HG02938 (cell line): ENCODE measurements at regions not wholly inside any gene's neighbourhood (a gene's known extent, or its start where the extent isn't known, plus 50 kb on each side); places are given as distances from the start of the nearest gene placed in this dataset.
"Not testable (repeated sequence)": the region's sequence is repeated elsewhere in the genome, so short reads cannot be mapped to it uniquely, and the experiment has no call there.

Experiments used
- ATAC-seq: cut with Tn5 transposase; IDR thresholded peaks from one replicate; pipeline ENCODE4 v1.9.1; 2021; ENCODE audit warnings: mild to moderate bottlenecking, moderate library complexity; ENCODE audit not compliant: unreplicated experiment

DNA sequence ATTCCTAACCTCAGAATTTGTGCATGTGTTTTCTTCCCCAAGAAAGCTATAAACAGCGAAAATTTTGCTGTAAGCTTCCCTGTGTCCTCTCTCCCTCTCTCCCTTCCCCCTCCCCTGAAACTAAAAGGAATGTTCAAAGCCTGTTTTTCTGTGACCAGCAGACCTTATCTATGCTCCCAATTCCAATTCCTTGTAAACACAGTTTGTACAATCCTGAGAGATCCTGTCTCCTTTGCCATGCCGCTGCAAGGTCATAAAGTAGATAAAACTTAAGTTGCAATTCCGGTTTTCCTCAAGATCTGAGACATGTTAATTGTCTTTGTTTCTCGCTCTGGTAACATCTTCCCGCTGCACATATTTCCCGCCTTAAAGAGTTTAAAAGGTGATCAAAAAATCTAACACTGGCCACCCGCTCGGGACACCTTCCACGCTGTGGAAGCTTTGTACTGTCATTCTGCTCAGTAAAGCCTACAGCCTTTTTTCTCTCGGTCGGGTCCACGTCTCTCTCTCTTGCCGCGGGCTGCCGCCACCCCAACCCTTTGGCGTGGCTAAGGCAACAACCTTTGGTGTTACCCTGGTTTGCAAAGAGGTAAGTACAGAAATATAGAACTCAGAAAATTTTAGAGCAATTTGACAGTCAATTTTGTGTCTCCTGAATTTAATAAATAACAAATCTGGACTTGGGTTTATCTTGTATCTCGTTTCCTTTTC is 793.9 kb upstream of the GRM7 start:
- not testable (repeated sequence) for ATAC-seq

- no peak for ATAC-seq
These were observed 786.0 kb upstream of the GRM7 start for GRCh38 chr3:6074952-6075351.

GRCh38 chr3:6078436-6078835 is 782.5 kb upstream of the GRM7 start:
- no peak for ATAC-seq

- ATAC-seq = no peak
These were observed 781.9 kb upstream of the GRM7 start for GRCh38 chr3:6079011-6079410.

DNA sequence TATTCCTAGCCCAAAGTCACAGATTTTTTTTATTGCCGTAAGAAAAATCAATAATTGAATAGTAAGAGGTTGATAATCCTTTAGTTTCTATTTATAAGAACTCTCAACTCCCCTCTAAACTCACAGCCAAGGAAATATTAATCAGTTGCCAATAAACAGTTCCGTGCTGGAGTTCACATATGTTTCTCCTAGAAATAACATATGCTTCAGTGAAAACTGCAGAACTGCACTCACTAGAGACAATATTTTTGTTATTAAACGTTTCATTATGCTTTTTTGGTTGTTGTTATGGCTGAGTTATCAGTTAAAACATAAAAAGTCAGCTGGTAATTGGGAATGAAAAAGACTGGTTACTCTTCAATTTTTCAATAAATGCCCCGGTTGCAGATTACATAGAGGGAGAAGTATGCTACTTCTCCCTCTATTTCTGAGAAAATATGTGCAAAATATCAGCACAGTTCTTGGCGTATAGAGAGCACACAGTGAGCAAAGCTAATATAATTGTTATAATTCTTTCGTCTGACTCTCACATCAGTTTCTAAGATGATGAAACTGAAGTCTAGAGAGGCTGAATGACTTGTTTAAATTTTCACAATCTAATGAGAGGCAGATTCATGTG is 781.2 kb upstream of the GRM7 start:
- ATAC-seq = no peak

DNA sequence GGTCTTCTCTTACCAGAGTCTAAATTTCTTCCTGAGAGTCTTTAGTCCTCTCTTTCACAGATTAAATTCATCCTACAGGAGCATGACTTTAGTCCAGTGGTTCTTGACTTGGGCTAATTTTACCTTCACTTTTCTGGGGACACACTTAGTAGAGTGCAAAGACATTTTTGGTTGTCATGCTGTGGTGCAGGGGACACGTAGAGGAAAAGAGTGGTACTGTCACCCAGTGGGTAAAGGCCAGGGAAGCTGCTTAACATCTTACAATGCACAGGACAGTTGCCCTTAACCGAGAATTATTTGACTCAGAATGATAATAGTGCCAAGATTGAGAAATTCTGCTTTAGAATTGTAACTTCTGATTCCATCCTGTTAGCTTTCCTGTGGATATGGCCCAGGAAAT is 772.5 kb upstream of the GRM7 start:
- ATAC-seq = no peak

DNA sequence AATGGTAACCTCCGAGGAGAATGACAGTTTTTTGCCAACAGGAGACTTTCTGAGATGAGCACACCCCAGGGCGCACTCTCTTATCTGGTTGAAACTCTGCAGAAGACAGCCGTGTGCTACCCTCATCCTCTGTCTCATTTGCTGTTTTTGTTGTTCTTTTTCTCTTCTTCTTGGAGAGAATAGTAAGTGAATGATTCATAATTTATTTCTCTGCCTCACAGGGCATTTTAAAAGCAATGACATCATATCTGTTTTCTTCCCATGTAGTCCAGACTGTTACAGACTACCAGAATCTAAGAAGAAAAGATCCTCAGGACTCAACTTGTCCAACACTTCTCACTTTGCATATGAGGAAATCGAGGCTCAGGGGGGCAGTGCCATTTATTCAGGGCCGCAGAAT is 771.1 kb upstream of the GRM7 start:
- ATAC-seq = no peak

GRCh38 chr3:6091262-6091661 is 769.7 kb upstream of the GRM7 start:
- no peak for ATAC-seq

DNA sequence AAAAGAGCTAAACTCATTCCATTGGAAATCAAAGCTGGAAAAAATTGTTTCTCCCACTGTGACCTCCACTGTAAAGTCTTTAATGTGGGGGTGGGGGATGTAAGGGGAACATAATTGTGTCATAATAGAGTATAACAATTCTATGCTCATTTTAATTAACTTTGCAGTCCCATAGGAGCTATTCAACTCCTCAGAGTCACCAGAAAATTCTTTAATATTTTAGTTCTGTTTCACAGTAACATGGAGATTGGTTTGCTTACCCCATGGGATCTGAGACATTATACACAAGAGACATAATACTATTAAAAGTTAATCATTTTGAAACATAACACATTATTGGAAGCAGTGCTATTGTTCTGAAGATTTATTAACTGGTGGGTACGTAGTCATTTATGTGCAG is 765.9 kb upstream of the GRM7 start:
- ATAC-seq = no peak

DNA sequence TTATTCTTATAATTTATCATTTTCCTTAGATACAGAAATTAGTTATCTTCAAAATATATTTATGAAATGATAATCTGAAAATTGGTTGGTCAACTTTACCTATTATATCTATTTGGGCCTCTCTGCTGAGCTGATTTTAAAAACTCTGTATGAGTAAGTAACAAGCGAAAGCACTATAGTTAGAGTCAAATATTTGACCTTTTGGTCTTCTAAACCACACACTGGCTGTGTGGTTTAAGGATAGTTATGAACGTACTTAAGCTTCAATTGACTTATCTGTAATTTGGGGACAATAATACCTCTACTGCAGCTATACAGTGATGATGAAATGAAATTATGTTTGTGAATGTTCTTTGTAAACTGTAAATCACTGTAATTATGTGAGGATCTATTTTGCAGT is 763.9 kb upstream of the GRM7 start:
- no peak for ATAC-seq

GRCh38 chr3:6097556-6097955 is 763.4 kb upstream of the GRM7 start:
- no peak for ATAC-seq

GRCh38 chr3:6098516-6099157 is 762.3 kb upstream of the GRM7 start:
- no peak for ATAC-seq

DNA sequence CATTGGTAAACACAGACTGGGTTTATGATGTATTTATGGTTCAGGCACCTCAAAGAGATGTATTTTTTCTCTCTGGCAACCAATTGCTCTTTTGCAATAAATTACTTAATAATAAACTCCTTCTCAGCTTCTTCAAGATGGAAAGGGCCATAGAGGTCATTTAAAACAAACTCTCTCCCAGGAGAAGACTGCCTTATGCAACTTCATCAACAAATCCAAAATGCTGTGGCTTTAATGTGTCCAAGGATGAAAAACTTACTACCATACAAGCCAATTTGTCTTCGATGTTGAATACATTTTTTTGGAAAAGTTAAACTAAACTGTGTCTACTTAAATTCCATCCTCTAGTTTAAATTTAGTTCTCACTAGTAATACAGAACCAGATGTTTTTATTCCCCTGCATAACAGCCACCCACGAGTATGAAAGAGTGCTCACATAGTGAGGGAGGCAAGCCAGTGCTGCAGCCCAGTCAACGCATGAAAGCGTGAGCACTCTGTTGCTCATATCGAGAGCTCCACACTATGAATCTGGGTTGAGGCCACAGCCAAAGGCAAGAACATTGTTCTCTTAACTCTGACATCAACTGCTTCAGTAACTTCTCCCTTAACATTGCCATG is 761.3 kb upstream of the GRM7 start:
- ATAC-seq = no peak

GRCh38 chr3:6105187-6105586 is 755.7 kb upstream of the GRM7 start:
- ATAC-seq = no peak

DNA sequence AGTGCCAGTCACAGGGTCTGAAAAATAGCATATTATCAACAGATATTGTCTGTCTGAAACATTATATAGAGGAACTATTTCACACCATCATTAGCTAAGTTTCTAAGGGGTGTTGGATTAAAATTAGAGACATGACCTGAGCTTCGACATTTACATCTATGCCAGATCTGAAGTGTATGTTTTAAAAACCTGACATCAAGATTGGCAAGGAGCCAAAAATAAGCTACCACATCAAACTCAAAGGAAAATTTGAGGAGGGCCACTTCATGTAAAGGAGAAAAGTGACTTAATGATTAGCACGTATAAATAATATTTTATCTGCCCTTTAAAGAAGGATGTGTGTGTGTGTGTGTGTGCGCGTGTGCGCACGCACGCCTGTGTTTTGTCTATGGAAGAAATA is 752.0 kb upstream of the GRM7 start:
- ATAC-seq = no peak

DNA sequence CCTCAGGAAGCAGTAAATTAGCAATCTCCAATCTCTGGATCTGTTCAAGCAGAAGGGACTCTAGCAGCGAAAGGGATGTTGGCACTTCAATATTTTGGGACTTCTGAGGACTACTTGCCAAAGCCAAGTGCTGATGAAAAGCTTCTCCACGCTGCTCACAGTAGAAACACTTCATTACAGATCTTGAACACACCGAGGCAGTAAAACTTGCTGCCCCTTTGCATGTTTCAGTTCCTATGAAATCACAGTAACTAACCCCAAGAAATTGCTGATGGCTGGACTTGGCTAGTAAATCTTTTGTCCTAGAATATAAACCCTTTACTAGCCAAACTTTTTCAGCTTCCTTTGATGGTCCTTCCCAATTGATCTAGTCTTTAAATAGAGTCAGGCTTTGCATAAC is 750.5 kb upstream of the GRM7 start:
- ATAC-seq = no peak

GRCh38 chr3:6112546-6112945 is 748.4 kb upstream of the GRM7 start:
- no peak for ATAC-seq

DNA sequence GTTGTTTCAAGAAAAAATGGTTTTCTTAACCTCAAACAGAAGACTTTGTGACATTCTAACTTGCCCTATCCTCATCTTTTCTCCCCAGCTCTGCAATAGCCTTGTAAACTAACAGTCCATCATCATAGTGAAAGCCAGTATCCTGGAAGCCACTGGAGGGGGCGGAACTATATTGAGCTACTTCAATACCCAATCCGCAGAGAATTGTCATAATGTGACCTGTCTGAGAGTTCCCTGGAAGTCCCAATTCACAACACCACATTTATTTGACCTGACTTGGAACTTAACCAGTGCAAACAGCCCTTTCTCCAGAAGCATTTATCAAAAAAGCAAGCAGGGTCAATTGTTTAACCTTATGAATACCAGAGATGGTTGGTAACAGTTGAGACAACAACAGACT is 747.6 kb upstream of the GRM7 start:
- no peak for ATAC-seq

DNA sequence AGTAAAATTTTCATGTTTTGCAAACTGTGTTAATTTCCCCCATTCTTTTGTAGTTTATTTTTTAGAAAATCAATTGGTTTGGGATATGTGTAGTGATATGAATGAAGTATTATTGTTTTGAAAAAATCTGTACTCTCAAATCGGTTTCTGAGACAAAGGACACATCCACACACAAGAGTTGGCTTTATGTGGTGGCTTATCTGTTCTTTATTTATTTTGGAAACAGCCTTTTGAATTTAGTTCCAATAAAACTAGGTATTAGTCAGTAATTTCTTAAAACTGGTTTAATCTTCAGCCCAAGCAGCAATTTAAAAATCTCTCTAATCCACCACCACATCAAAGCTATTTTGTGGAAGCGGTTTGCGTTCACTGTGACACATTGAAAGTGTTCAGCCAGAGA is 741.5 kb upstream of the GRM7 start:
- no peak for ATAC-seq

DNA sequence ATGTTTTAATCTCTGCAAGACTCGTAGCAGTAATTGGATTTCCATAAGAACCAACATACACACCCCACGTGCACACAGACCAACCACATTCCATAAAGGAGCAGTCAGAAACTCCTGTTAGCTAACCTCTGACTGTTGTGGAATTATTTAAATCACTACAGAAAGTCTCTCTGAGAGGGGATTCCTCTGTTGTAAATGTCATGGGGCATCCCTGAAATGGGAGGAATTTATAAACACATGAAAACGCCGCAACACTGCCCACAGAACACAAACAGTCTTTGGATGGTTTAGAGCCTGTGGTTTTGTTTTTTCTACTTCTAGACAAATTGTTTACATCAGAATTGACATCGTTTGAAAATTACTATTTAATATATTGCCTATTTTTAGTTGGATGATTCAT is 740.1 kb upstream of the GRM7 start:
- ATAC-seq = no peak

DNA sequence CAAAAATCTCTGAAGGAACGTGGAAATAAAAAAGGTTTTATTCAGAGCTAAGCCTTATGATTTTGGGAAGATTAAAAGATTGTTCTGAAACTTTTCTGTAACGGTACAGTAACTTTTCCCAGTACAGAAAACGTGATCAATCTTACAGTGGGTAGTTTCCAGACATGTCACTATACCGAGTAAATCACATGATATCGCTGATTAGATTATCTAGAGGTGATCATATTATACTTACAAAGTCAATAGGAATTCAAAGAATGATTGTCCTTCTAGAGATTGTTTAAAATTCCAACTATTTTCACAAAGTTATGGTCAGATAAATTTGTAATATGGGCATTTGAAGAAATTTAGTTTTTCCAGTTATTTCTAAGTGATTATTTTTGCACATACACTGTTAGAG is 736.0 kb upstream of the GRM7 start:
- ATAC-seq = no peak

DNA sequence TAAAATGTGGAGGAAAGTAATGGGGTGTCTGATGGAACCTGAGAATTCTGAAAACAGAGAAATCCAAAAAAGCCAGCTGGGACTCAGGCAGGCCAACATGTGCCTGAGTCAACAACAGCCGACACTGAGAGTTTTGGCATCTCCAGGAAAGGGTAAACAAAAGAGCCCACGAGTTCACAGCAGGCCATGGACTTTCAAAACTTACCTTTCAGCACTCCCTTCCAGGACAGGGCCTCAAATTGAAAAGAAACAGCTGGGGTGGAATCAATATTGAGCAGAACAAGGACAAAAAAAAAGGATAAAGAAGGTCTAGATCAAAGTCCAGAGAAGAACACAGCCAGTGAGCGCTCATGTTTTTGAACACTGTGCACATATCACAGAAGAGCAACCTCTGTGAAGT is 735.4 kb upstream of the GRM7 start:
- no peak for ATAC-seq
